LHCN-M2 (cell line): ENCODE measurements at regions not wholly inside any gene's neighbourhood (a gene's known extent, or its start where the extent isn't known, plus 50 kb on each side); places are given as distances from the start of the nearest gene placed in this dataset.

Experiments used
- DNase-seq: peaks from one replicate; pipeline ENCODE4 v3.0.0-alpha.2; 2012; ENCODE audit warnings: low read depth

DNA sequence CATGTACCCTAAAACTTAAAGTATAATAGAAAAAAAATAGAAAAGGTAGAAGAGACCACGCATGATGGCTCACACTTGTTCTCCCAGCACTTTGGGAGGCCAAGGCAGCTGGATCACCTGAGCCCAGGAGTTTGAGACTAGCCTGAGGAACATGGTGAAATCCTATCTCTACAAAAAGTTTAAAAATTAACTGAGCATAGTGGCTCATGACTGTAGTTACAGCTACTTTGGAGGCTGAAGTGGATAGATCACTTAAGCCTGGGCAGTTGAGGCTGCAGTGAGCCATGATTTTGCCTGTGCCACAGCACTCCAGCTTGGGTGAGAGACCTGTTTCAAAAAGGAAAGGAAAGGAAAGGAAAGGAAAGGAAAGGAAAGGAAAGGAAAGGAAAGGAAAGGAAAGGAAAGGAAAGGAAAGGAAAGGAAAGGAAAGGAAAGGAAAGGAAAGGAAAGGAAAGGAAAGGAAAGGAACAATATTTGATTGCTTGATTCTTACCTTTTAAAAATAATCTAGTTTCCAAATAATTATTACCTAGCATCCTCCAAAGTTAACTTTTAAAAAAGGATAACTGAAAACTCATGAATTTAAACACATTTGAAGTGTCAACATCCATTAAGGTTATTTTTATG lies 99.9 kb upstream of the PAX6 start:
- DNase-seq = no peak

DNA sequence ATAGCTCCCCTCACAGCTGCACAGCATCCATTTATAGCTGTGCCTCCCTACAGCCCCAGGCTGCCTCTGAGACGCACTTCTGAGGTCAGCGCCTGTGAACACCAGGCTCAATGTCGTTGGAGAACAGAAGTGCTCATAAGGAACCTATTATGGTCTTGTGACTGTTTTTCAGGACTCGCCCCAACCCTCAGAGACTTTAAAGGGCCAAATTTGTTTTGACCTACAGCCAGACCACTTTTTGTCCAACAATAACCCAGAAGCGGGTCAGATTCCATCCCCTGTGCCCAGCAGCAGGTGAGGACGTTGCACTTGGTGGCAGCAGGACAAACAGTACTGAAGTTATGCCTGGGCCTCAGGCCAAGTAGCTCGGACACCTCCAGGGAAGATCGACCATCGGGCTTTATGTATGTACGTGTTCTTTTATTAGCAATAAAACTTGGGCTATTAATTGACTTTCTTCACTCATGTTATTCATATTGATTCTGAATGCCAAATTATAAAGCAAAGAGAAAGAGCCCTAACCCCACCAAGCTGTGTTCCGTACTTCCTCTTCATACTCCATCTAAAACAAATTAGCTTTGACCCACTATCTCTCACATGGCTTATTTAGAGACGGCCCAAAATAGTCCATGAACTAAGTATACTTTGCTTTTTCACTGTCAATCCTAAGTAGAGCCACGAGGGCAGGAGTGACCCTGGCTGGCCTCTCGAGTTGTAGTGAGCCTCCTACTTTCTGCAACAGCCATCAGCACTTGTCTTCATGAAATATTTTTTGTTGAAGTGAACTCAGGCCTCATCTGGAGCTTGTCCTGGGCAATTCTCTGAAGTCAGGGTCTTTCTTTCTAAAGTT lies 92.3 kb upstream of the PAX6 start:
- DNase-seq = no peak

DNA sequence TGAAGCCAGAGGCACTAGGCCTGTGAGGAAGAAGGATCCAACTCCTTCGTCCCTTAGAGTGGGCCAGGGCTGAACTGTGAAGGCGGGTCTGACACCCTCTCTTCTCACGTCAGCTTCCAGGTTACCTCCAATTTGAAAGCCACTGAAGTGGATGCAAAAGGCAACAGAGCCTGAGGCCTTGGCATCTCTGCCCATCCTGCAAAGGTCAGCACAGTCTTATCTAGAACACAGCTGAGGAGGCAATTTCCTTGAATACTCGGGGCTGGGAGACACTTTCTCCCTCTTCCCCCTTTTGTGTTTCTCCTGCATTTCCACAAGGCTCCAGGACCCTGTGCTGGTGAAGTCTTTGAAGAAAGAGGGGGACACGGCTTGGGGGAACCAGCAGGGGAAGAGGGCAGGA lies 91.6 kb upstream of the PAX6 start:
- DNase-seq = no peak

DNA sequence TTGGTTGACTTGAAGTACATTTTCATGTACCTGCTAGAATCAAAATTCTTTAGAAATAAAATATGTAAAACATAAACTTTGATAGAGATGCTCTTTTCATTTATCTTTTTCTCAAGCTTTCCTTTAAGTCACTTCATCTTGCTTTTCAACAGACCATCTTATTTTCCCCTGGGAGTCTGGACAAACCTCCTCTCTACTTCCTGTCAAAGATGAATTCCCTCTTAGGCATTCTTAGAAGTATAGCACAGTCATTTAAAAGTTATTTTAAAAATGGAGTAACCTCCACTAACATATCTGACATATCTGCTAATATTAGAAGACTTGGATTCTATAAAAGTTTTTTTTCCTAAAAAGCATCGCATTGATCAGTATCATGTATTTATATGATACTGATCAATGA lies 84.8 kb upstream of the PAX6 start:
- DNase-seq = no peak

DNA sequence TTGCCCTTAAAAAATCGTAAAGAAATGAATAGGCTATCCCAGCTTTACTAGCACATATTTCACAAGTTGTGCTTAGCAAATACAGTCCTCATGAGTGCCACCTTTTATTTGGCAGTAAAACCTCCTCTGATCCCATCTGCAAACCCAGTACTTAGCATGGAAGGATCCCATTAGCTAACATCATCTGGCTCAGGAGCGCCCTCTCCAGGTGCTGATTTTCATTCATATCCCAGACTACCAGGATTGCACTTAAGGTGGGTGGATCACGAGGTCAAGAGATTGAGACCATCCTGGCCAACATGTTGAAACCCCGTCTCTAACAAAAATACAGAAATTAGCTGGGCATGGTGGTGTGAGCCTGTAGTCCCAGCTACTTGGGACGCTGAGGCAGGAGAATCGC lies 76.1 kb upstream of the PAX6 start:
- DNase-seq = no peak

DNA sequence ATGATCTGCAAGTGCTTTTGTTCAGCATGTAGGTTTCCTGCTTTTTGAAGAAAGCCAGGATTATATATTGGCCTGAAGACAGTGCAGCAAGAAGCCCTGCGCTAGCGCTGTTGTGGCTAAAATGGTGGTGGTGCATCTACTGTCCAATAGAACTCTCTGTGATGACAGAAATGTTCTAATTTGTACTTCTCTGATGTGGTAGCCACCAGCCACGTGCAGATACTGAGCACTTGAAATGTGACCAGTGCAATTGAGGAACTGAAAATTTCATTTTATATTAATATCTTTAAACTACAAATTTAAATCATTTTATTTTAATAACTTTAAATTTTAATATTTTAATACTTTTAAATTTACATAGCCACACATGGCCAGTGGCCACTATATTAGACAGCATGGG lies 73.0 kb upstream of the PAX6 start:
- DNase-seq = no peak

DNA sequence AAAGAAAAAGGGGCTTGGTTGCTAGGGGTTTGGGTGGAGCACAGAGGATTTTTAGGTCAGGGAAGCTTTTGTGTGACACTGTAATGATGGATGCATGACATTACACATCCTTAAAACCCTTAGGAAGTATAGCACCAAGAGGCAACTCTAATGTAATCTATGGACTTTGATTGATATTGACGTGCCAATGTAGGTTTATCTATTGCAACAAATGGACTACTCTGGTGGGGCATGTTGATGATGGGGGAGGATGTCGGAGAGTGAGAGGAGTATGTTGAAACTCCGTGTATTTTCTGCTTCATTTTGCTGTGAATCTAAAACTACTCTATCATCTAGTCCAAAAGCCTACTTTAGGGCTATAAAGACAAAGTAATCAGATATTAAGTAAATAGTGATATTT lies 72.3 kb upstream of the PAX6 start:
- no peak for DNase-seq

DNA sequence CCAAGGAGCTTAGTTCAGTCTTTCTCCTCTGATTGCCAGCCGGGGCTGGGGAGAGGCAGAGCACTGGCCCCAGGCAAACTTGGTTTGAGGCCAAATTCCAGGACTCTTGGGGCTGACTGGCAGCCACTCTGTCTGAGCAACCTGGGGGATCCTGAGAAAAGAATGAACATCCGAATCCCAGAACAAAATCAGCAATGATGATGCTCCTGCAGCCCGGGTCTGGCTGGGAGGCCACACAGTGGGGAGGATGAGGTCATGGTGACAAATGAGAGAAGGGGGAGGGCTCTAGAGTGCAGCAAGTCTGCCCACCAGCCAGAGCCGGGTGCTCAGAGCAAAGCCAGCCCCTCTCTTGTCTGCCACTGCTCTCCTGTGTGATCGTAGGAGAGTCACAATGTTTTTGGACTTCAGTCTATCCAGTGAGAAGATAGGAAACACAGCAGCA lies 71.8 kb upstream of the PAX6 start:
- DNase-seq = no peak

DNA sequence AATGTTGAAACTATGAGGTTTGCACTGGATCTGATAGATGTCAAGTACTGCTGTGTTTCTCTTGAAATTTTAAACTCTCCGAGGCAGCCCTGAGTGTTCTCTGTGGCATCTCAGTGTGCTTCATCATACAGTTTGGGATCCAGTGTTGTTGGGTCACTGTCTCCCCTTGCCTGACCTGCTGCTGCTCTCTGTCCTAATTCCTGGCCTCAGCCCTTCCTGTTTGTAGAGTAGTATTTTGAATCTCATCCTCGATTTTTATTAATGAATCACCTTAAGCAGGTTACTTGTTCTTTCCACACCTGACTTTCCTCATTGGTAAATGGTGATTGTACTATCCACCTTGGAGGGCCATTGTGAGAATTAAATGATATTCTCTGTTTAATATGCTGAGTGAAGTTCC lies 70.7 kb upstream of the PAX6 start:
- no peak for DNase-seq

DNA sequence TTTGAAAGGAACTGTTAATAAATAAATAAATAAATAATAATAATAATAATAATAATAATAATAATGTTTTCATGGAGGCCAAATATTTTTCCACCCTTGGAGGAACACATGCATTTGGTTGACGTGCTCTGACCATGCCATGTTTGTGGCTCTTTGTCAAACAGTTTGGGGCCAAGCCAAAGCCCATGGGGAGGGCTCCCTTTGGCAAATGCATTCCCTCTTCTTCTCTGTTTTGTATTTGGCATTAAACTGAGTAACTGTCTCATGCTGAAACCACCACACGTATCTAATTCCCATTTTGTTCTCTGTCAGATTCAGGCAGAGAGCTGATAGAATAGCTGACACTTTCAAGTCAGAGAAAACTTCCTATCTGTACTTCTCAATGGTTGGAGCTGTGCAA lies 68.6 kb upstream of the PAX6 start:
- no peak for DNase-seq

DNA sequence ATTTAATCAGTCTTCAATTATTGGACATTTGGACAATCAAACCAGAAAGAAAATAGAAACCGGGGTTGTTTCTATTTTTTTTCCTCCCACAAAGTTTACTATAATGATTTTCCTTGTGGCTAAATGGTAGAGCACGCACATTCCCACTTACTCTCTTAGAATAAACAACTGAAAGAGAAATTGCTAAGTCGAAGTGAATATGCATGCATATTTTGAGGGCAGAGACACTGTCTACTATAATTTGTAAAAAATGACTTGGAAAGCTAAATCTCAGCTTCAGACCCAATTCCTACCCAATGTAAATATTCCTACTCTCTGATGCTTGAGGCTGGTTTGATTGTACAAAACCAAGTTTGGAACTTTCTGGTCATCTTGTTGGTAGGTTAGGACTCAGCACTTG lies 66.7 kb upstream of the PAX6 start:
- DNase-seq = no peak

DNA sequence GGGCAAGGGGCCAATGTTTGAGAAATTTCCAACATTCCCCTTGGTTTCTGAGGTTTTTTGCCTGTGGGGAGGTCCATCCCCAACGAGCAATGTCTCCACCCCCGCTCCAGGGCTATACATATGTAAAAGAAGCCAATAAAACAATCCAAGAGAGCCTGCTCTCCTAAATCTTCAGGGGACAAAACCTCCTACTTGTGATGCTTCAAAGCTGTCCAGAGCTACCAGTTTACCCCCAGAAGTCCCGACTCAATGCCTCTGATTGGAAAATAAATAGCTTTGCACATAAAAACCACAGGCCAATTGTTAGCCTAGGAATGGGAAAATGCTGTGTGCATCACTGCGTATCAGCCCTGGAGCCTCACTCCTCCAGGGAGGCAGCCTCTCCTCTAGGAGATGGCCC lies 66.0 kb upstream of the PAX6 start:
- no peak for DNase-seq

DNA sequence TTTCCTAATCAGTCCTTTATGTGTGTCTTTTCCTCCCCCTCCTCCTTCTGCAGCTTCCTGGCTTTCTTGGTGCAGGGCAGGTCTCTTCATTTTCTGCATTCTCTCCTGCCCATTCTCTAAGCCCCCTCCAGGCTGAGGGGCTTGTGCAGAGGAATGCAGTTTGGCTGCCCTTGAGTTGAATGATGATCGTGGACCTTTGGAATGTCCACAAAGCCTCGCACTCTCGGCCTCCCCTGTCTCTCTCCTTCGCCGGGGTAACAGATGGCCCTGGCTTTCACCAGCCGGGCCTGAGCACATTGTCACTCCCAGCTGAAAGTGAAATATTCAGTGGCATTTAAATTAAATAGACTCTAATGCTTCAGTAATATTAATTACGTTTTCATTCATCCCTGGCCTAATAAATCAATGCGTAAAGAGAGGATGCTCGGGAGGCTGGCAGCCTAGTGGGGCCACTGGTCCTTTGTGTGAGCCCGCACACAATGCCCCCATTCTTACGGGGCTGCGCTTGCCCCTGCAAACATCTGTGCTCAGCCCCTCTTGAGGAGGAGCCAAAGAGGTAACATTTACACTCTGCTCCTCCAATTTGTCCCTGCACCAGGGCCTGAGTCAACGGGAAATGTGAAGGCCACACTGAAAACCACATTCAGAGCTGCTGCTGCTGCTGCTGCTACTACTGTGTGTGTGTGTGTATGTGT lies 64.9 kb upstream of the PAX6 start:
- DNase-seq = no peak

DNA sequence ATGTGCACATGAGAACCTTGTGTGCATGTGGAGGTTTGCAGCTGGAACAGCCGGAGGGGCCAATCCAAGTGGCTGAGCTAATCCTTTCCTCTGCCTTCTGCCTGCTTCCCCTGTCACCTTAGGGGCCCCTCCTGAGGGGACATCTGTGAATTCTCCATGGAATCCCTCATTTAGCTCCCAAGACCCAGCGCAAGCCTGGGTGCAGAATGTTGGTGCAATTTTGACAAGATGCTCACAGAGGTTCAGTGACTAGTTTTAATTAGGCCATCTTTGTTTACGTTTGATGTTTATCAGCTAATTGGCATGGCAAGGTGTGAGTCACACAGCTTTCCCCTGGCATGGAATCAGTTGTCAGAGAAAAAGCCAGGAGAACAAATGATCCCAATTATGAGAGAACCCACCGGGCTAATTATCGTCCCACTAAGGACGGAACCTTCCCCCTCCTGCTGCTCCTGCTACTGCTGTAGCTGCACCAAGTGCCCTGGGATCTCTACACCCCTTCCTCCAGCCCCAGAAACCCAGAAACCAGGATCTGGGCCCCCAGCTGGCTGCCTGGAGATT lies 63.6 kb upstream of the PAX6 start:
- no peak for DNase-seq

DNA sequence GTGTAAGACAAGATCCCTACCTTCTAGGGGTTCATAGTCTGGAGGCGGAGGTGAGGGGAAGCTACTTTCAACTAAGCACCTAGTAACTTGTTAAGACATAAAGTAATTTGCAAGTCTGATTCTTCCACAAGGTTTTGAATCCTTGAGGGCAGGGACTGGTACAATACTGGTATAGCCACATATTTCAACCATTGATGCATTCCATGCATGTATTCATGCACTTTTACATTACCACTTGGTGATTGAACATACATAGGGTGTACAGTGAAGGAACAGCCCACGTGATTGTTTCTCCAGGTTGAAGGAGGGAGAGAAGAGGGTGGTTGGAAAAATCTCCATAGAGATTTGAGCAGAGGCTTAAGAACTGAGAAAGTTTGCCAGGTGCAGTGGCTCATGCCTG lies 62.0 kb upstream of the PAX6 start:
- no peak for DNase-seq

DNA sequence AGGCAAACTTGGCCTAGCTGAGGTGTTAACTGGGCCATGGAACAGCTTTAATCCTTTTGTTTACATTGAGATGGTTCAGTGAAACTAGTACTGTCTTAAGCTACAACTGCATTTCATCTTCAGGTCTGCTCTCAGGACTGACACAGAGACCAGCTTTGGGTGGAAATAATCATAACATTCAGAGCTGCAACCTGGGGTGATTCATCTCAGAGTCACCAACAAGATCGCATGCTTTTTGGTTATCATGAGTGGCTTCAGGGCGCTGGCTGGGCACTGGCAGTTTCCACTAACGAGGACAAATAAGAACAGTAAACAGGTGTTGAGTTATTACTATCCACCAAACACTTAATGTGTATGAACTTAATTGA lies 60.9 kb upstream of the PAX6 start:
- DNase-seq = no peak

DNA sequence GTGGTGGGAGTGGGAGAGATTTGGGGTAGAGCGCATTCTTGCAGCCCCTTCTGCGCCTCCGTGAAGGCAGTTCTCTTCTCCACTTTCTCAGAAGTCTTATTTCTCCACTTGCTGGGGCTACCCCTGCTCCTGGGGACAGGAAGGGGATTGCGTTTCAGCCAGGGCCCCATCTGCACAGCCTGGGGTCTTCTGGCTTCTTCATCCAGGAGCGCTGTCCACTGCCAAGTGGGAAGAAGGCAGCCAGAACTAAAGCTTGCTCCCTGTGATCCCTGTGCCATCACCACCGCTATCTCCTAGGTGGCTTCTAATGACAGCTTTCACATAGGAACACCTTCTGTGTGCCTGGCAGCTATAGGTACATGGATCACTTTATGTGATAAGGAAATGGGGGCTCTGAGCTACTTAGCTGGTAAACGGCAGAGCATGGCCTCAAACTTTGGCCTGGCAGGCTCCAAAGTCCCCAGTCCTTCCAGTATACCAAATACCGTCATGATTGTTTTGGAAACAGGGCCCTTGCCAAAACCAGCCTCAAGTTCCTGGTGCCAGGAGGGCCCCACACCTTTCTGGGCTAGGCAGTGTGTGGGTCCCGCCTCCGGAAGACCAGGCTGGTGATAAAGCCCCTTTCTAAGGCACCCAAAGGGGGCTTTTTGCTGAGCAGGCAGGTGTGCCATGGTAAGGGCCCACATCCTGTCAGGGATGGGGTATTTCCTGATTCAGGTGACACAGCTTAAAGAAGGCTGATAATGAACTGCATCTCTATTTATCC lies 60.4 kb upstream of the PAX6 start:
- DNase-seq = no peak

DNA sequence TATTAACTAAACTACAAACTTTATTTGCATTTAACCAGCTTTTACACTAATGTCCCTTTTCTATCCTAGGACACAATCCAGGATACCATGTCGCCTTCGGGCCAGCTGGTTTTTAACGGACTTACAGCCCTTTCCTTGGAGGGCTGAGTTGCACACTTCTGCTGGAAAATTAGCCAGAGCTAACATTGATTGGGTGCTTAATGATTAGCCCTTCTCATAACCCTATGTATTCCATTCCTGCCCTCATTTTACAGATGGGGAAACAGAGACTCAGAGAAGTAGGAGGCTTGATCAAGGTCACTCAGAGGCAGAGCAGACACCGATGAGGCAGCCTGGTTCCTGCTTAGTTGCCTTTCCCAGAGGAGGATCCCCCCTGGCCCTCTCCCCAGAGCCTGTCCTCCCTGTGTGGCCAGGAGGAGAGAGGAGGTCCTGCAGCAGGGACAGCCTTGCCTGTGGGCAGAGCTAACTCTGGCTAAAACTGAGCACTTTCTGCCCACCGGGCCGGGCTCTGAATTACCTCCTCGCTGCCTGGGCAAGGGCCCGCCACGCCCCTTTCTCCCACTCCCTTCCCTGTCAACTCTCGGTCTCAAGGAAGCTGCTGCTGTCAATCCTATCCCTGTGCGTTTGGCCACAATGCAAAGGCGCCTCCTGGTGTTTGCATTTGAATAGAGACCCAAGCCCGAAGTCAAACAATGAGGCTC lies 59.6 kb upstream of the PAX6 start:
- DNase-seq = peak; percentile 56

DNA sequence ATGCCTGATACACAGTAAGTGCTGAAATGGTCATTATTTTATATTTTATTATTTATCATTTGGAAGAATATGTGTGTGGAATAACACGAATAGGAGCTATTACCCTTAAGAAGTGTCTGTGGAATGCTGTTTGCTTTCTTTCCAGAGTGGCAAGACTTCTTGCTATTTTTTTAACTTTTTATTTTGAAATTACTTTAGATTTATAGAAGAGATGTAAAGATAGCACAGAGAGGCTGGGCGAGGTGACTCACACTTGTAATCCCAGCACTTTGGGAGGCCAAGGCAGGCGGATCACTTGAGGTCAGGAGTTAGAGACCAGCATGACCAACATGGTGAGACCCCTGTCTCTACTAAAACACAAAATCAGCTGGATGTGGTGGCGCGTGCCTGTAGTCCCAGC lies 58.9 kb upstream of the PAX6 start:
- no peak for DNase-seq

DNA sequence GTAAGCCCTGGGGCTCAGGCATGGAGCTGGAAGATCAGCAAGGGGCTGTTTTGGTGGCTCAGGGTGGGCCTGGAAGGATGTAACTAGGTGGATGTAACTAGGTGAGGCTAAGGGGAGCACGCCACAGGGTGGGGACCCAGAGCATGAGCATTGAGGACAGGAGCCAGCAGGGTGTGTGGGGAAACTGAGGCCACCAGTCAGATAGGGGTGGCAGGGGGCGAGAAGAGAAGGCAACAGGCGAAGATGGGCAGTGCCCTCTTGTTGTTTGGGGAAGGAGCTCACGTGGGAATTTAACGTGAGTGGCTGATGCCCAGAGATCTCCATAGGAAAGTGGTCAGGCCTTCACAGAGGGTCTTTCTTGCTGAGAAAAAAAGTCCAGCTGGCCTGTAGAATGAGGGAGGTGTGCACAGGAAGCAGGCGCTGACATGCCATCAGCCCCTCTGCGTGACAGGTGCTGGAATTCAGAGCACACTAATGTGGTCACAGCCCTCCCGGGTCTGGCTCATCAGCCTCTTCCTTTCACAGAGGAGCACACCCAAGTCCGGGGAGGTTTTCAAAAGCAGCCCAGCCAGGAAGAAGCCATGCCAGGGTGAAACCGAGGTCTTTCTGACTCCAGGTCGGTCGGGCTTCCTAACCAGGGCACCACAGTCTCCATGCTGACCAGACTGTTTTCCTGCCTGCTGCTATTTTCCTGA lies 54.6 kb upstream of the PAX6 start:
- no peak for DNase-seq
